NCI-H1417 treated with DMSO at 0.1 percent for 48 hours (cell line): ENCODE measurements at regions not wholly inside any gene's neighbourhood (a gene's known extent, or its start where the extent isn't known, plus 50 kb on each side); places are given as distances from the start of the nearest gene placed in this dataset.
"Not testable (repeated sequence)": the region's sequence is repeated elsewhere in the genome, so short reads cannot be mapped to it uniquely, and the experiment has no call there.

Experiments
- DNase-seq: peaks from one replicate; lab custom pipeline; 2025; lab: John Stamatoyannopoulos, UW

DNA sequence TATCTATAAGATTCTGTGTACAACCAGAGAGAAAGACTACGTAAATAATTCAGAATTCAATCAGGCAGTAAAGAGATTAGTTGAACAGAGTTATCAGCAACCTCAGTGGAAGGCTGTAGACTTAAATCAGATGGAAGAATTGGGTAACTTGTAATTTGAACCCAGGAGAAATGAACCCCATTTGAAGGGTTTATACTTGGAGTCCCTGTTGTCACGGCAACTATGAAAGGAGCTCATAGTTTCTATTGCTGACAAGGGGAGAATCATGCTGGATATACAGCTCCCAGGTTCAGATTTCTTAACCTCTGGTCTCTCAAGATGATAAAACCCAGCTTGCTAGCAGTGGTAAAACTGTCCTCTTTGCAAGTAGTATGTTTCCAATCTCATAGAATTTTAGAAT lies 54.4 kb upstream of the BMP4 start:
- no peak for DNase-seq

DNA sequence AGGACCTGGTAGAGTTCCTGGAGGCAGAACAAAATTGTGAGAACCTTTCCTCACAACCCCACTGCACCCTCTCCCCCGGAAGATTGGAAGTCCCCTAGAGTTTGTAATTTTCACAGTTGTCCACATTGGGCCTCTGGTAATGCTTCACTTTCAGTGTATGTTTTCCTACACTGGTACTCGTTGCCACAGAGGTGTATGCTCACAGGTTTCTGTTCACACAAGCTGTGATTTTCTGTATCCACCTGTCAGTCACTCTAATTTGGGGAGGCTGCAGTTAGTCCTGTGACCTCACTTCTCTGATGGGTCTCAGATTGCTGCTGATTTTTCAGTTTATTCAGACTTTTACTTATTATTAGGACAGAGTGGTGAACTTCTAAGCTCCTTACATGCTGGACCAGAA lies 66.4 kb upstream of the BMP4 start:
- no peak for DNase-seq

DNA sequence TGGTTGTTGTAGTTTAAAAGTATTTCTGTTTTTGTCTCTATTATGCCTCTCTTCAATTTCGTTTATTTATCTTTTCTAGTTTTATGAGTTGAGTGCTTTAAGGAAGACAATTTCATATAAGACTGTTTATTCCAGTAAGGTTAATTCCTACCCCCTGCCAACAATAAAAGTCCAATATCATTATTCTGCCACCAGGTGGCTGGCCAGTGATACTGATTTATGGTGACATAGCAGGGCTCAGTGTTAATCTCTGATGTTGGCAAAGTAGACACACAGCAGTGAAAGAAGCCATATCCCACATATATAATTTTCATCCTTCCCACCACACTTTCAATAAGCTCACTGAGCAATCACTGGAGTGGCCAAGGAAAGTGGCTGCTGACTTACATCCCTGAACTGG lies 69.0 kb upstream of the BMP4 start:
- DNase-seq, result no peak

DNA sequence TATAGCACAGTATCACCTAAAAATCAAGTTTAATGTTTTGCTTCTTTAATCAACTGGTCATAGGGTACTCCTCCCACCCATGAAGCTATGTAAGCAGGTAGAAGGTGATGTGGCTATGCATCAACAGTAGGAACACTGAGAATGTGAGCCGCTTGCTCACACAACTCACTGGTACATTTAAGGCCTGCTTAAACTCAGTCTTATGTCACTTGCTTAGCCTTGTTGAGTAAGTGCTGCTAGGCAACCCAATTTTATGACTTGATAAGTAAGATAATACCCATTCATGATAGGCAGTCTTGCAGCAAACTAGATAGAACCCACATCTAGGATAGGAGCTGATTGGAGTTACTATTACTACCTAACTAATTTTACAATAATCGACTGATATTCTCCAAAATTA lies 70.0 kb upstream of the BMP4 start:
- no peak for DNase-seq

DNA sequence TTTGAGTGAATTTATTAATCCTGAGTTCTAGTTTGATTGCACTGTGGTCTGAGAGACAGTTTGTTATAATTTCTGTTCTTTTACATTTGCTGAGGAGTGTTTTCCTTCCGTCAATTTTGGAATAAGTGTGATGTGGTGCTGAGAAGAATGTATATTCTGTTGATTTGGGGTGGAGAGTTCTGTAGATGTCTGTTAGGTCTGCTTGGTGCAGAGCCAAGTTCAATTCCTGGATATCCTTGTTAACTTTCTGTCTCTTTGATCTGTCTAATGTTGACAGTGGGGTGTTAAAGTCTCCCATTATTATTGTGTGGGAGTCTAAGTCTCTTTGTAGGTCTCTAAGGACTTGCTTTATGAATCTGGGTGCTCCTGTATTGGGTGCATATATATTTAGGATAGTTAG lies 74.4 kb upstream of the BMP4 start:
- not testable (repeated sequence) for DNase-seq

DNA sequence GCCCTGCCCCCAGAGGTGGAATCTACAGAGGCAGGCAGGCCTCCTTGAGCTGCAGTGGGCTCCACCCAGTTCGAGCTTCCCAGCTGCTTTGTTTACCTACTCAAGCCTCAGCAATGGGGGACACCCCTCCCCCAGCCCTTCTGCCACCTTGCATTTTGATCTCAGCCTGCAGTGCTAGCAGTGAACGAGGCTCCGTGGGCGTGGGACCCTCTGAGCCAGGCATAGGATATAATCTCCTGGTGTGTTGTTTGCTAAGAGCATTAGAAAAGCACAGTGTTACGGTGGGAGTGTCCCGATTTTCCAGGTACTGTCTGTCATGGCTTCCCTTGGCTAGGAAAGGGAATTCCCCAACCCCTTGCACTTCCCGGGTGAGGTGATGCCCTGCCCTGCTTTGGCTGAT lies 76.7 kb upstream of the BMP4 start:
- DNase-seq, result not testable (repeated sequence)

DNA sequence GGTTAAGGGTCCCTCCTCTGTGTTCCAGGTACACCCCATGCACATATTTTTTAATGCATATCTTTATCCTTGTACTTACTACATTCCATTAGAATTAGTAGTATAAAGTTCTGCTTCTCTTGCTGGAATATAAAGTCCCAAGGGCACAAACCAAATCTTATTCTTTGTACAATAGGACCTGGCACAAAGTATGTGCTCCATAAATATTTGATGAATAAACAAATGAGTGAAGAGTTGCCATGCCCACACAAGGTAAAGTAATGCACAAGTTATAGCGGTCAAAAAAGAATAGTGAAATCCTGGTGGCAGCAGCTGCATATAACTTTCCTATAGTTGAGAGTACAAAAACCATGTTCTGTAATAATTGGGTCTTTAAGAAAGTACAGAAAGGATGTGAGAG lies 82.1 kb upstream of the BMP4 start:
- no peak for DNase-seq

DNA sequence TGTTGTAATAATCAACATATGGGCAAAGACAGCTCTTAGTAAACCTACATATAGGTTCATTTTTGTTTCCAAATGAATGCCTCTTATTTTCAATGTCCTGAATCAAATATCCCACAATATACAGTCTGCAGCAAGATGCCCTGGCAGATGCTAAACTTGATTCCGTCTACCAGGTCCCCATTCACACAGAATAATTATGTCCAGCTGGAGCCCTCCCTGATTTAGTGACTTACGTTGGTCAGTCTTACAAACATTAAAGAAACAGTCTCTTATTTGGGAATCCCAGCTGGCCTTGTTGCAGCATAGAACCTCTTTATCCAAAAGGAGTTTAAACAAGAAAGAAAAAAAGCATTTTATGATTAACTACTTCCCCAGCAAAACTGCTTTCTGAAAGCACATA lies 82.7 kb upstream of the BMP4 start:
- no peak for DNase-seq

DNA sequence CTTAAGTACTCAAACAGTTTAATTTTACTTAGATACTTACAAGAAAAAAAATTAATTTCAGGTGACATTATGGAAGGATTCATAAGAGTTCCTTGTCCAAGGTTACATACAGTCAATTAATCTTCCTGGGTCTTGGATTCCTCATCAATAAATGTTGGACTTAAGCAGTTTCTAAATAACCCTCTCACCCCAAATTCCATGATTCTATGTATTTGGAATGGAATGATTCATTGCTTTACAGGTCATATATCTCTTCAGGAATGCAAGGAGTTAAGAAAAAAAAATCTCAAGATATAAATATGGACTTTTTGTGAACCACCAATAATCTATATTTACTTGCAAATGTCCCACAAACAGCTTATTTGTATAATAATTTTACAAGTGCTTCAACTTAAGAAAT lies 84.2 kb upstream of the BMP4 start:
- no peak for DNase-seq

DNA sequence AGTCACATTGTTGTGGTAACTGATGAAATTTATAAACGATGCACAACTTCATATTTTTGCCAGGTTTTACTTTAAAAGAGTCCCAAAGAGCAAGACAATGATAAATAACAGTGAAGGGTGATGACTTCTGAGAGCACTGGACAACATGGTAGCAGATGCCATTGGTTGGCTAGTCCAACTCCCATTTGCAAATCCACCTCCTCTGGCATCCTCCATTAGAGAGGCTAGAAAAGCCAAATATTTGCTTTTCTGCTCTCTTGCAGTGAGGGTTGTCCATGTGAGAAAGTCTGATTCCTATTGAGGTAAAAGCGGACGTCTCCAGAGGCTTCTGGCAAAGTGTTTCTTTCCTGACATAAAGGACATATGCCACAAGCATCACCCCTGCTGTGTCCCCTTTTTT lies 89.6 kb upstream of the BMP4 start:
- no peak for DNase-seq

DNA sequence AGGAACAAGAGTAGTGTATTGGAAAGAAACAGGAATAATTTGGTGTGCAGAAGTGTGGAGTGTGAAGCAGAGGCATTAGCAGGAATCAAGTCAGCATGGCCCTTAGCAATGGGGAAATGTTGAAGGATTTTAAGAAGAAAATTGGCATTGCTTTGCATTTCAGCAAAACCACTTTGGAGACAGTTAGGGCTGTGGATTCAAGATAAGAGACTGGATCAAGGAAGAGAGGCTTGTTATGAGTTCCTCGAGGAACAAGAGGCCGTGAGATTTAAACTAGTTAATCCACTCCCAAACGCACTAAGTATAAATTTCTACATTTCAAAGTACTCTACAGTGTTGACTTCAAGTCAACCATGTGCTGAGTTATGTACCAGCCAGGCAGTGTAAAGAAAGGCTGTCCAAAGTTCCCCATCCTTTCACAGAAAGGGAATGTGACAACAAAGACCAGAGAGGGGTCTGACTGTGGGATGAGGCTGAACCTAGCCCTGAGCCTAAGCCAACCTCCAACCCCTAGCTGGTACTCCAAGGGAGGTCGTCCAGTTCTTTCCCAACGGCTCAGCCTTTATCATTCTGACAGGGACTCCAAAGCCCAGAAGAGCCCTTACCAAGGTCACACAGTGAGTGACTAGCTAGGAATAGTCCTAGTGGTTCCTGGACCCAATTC lies 91.2 kb upstream of the BMP4 start:
- DNase-seq, result no peak

DNA sequence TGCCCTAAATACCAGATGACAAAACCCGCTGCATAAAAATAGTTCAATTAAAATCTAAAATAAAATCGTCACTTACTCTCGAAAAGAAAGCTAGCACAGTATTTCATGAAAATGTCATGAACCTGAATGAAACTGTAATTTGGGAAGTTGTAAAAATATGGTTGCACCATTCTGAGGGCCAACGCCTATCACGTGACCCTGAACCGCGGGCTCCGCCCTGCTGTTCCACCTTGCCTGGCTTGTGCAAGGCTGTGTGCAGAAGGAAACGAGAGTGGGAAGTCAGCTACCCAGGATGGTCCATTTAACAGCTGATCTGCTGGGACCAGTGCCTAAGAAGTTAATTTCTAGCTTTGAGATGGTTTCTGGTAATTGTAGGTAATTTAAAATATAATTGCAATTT lies 91.7 kb upstream of the BMP4 start:
- DNase-seq, result no peak

DNA sequence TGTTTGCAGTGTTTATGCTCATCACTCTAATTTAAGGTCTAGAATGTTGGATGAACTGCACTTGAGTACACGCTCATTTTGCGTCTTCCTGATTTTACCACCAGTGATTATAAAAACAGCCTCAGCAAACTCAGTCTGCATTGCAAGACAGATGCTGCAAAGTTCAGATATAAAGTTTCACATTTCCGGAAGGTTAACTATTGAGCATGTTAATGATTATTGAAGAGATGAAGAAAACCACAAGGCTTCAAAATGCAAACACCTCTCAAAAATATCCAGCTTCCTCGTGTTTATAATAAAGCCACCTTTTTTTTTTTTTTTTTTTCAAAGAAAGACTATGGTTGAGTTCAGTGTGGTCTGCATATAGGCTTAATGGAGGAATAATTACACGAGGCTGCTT lies 92.1 kb upstream of the BMP4 start:
- DNase-seq, result no peak

DNA sequence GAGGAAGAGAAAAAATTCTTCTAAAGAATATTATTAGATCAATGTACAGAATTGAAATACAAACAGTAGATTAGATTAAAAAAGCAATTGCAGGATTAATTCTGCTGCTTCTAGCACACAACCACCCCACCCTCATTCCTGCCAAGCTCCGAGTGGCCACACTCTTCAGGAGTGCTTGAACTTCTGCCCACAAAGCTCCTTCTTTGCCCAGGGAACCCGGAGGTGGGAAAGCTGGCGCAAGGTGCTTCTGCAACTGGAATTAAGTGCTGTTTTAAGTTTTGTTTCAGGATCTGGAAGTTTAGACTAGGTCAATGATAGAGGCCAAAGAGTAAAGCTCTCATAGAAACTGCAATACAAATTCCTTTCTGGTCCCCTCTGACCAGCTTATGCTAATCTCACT lies 94.1 kb upstream of the BMP4 start:
- DNase-seq, result no peak

DNA sequence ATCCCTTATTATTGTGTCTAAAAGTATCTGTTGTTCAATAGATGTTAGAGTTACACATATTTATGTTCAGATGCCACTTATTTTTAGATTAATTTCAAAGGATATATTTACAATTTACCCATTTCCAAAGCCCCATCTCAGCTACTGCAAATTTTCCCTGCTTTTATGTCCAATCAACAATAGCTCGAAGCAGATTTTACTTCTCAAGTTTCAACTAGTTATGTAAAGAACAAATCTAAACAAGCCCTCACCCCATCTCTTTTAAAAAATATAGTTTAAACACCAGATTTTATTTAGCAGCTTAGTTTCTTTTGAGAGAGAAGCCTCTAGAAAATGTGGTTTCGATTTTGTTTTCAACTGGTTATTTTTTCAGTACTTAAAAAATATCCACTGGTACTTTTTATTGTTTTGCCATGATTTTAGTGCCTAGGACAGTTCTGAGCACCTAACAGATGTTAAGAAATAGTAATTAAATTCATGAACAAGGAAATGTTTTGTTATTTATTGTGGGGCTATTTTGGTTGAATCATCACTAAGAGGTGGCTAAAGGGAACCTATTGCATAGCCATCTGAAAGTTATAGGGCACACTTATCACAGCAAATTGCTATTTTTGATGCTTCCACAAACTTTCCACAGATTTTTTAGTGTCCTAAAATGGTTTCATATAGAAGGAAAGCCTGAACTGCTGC lies 96.2 kb upstream of the BMP4 start:
- DNase-seq, result no peak

DNA sequence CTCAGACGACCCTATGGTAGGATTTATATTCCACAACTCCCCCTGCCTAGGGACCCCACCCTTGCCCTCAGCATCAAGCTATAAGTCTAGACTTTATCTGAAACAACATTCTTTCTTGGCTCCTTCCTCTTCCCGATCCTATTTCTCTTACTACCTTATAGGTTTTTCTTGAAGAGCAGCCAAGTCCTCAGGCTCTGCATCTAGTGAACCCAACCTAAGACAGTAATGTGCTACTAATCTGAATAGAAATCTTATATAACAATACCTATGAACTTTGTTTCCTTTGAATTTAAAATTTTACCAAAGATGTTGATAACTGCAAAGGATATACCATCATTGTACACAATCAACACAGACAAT lies 96.7 kb upstream of the BMP4 start:
- DNase-seq, result no peak

DNA sequence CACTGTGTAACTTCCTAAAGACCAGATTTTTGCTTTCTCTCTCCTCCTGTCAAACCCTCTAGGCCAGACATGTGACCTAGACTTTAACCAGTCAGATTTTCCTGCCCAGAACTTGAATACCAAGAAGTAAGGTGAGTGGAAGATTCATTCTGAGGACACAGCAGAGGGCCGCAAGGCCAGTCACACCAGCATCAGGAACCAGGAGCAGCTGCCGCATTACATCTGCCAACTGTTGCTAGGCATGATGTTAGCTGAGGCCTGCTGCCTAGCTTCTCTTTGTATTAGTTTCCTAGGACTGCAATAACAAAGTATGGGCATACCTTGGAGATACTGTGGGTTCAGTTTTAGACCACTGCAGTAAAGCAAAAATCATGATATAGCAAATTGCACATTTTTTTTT lies 101.9 kb upstream of the BMP4 start:
- DNase-seq, result no peak

DNA sequence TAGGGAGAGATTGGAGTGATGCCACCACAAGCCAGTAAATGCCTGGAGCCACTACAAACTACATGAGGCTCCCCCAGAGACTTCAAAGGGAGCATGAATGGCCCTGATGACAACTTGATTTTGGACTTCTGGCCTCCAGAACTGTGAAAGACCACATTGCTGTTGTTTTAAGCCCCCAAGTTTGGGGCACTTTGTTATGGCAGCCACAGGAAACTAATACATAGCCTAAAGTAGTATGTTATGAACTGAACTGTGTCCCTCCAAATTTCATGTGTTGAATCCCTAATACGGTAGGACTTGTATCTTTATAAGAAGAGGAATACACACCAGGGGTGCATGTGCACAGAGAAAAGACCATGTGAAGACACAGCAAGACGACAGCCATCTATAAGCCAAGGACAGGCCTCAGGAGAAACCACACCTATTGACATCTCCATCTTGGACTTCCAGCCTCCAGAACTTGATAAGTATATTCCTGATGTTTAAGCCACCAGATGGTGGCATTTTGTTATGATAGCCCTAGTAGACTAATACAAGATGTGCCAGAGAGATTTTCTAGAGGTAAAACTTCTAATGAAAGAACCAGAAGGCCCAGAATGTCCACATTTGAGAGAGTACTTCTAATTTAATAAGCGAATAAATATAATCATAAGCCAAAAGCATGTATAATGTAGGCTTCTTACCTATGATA lies 127.1 kb upstream of the BMP4 start:
- DNase-seq, result no peak

DNA sequence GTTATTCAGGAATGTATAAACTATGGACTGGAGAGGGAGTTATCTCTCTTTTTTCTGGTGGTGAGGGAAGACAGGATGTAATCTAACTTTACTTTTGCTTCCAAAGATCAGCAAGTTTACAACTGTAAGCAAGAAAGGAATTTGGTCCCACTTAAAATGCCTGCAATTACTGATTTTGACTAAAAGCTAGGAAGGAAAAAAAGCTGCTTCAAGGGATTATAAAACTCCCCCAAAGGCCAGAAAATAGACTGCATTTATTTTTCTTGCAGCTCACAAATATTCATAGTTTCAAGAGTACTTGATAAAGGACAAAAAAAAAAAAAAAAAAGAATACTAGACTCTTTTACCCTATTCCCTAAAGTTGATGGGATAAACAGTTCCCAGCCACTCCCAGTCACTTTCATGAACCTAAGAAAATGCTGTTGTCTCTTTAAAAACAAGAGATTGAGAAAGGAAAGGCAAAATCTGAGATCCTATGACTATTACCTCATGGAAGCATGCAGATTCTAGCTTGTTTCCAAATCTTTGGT lies 128.7 kb upstream of the BMP4 start:
- DNase-seq, result no peak

DNA sequence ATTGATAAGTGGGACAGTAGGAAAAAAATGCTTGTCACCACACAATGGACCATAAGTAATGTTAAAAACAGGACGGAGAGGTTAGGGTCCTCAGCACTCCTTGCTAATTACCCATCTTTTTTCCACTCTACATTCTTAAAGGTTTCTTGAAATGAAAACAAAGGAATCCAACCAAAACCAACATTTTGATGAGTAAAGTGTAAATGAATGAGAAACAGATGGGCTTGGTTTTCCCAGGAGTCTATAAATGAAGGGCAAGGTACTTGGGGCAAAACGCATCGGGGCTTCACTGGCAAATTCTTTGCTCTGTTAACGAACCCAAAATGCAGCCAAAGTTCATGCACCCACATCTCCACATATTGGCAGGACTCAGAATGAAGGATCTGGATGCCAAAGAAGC lies 129.2 kb upstream of the BMP4 start:
- DNase-seq, result no peak

DNA sequence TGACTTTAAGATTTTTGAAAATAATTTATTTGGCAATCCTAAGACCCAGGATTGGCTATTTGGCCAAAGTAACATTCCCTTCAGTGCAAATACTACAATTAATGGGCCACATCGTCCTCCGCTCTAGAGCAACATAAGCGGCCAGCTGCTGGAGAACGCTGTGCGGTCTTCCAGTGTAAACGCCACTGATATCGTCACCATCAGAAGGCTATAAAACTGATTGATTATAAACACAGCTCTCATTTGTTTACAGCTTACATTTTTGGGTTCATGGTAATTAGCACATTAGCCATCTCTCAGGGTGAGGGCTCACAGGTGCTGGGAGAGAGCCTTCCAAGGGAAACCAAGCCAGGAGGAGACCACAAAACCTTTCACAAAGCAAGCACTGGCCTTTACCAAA lies 130.1 kb upstream of the BMP4 start:
- DNase-seq, result no peak

DNA sequence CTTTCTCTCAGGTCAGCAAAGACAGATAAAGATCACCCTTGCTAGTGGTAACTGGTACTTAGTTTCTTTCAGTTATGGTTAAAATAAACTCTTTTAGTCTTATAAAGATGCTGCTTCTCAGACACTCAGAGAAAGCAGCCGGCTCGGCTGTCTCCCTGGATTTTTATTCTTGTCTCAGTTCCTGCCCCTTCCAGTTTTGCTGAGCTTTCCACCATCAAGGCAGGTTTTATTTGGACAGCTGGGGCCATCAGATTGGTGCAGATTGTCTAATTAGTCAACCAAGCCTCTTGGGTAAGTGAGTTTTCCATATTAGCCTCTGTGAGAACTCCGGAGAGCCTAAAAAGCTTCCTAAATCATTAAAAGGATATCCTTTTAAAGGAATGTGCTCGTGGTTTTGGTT lies 130.8 kb upstream of the BMP4 start:
- DNase-seq, result no peak

DNA sequence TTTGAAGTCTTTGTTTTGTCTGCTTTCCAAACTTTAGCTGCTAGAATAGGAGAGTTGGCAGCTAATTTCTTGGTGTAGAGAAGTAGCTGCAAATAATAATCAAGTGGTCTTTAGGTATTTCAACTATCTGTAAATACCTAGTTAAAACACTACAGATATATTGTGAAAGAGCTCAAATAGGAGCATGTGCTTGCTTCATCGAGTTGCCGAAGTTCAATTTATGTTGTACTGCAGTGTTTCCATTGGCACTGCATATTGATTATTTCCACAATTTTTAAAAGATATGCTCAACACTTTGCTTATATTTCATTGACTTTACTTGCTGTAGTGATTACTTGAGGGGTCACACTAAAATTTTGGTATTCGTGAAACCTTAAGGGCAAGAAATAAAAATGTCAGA lies 131.6 kb upstream of the BMP4 start:
- no peak for DNase-seq

DNA sequence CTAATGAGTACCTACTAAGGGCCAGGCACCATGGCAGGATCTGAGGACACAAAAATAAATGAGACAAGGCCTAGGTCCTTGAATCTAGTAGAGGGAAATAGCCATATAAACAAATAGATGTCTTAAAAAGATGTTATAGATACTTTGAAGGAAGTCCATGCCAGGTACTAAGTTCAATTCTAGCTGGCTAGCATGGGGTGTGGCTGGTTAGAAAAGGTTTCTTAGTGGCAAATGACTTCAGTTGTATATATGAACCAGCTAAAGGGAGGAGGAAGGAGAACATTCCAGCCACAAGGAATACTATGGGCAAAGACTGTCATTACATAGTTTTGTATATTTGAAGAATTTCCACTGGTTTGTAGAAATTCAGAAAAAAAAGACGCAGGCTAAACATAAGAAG lies 133.6 kb upstream of the BMP4 start:
- no peak for DNase-seq
